GM19438 (cell line): ENCODE measurements at regions not wholly inside any gene's neighbourhood (a gene's known extent, or its start where the extent isn't known, plus 50 kb on each side); places are given as distances from the start of the nearest gene placed in this dataset.

ENCODE experiments used
- ATAC-seq: cut with Tn5 transposase; IDR thresholded peaks from one replicate; pipeline ENCODE4 v1.9.1; 2021; ENCODE audit warnings: low read depth; ENCODE audit not compliant: unreplicated experiment

DNA sequence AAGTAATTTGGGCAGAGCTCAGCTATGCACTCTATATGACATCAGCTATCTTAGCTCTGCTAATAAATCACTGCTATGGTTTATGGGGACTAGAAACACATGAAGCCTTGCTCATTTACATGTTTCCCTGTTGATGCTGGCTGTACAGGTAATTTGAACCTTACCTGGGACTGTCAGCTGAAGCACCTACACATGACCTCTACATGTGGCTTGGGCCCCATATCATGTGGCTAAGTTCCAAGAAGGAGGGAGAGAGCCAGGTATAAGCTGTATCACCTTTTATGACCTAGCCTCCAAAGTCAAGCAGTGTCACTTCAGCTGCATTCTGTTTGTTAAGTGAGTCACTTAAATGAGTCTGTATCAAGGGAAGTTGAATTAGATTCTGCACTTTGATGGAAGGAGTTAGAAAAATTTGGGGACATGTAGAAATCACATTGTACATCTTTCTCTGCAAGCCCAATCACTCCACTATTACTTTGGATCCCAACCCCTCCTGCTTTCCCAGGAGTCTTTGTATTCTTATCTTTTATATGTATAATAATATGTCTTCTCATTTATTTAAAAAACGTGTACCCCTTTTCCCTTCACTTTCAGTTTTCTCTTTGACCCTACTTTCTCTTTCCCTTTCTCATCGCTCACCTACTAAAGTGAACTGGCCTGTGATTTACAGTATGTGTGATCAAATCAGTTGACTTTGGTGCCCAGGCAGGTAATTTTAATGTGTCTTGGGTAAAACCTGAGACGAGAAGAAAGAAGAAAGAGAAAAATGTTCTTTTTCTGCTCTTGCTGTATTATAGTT, 53.4 kb upstream of the PRKACB start:
- peak; percentile 58 for ATAC-seq

- ATAC-seq: no peak
These were observed 54.2 kb upstream of the PRKACB start for GRCh38 chr1:84089867-84090266.

DNA sequence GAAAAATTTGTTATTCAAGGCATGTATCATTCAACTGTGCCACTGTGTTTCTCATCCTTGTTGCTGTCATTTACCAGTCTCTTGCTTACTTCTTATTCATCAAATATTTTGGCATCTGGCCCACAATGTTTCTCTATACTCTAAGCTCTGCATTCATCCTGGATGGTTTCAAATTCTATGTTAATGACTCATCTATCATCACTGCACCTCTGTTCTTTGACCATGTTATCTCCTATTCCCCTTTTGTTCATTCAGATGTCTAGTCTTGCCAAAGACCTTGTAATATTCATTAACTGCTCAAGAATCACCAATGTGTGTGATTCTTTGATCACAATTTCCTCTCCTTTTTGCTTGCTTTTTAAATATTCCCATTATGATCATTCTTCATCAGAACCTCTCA, 54.6 kb upstream of the PRKACB start:
- ATAC-seq: no peak

DNA sequence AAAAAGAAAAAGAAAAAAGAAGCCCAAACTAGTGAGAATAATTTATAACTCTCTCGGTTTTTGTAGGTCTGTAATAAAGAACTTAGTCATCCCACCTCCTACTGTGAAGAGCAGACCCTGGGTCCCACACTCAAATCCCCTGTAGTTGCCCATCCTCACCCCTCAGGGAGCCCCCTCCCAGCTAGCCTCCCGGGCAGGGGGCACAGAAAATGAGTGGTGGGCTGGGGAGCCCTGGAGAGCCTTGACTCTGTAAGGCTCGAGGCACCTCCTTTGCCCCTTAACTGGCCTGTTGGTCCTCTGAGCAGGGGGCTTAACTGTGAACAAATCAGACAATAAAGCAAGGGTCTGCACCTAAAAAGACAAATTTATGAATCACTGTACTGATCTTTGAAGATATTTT, 57.5 kb upstream of the PRKACB start:
- ATAC-seq: no peak

GRCh38 chr1:84086189-84086588, 57.9 kb upstream of the PRKACB start:
- no peak for ATAC-seq

DNA sequence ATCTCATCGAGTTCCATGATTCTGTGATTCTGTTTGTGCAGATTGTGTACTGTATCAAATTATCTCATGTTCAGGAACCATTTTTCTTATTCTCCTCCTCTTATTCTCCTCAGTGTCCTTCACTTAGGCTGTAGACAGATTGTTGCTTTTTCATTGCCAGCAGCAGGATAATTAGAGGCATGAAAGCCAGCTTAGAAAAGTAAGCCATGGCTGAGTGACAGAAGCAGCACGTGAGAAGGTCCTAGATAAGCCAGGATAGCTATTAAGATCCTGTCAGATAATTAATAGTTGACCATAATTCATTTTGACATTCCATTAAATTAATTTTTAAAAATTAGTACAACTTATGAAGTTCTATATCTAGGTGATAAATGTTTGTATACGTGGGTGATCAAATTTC, 60.8 kb upstream of the PRKACB start:
- no peak for ATAC-seq

- no peak for ATAC-seq
These were observed 65.2 kb upstream of the PRKACB start for GRCh38 chr1:84078842-84079202.

- ATAC-seq: peak; percentile 49
These were observed 65.8 kb upstream of the PRKACB start for GRCh38 chr1:84078108-84078841.

DNA sequence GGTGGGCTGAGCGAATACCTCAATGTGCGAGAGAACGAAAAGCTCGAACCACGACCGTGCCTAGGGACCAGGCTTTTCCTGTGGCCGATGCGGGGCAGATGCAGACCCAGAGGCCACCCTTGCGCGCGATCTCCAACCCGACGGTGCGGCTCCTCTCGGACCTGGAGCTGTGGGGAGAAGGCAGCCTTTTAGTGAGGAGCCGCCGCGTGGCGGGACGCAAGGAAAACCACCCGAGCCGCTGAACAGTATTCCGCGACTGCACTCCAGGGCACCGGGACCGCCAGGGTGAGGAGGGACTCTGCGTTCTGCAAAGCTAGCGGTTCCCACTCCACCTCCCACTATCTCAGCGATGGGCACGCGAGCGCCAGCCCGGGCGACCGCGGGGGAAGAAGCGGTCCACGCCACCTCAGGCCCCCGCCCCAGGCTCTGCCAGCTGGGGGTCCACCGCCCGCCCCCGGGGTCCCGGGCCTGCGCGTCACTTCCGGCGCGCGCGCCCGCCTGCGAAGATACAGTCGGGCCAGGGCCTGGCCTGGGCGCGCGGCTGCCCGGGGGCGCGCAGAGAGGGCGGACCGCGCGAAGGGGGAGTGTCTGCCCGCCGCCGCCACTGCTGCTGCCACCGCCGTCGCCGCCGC, 66.5 kb upstream of the PRKACB start:
- peak; percentile 86 for ATAC-seq

DNA sequence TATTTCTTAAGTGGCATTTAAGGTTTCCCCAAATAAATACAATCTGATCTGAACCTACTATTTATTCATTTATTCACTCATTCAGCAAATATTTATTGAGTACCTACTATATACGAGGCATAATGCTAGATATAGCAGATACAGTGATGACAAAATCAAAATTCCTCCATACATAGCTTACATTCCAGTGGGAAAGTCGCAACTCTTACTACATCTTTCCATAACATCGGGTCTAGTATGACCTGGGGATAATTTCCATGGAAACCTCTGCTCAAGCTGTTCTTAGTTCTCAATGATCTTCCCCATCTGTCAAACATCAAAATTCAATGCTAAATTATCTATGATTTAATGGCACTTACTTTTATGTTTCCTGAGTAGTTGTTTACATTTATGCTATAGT, 70.8 kb upstream of the PRKACB start:
- ATAC-seq: no peak

- ATAC-seq: no peak
These were observed 70.4 kb upstream of the TTLL7 start for GRCh38 chr1:84069236-84069845.

GRCh38 chr1:84062496-84062895, 63.6 kb upstream of the TTLL7 start:
- no peak for ATAC-seq

DNA sequence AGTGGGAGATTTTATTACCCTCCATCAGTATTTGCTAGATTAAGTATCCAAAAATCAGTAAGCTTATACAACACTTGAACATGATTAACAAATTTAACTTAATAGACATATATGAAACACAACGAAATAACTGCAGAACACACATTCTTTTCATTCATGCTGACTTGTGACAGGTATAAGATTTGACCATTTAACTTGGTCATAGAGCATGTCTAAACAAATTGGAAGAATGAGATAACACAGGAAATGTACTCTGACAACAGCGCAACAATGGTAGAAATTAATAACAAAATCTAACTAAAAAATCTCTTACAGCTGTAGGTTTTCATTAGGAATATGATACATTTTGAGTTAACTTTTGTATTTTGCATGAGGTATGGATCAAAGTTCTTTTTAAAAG, 62.4 kb upstream of the TTLL7 start:
- no peak for ATAC-seq

DNA sequence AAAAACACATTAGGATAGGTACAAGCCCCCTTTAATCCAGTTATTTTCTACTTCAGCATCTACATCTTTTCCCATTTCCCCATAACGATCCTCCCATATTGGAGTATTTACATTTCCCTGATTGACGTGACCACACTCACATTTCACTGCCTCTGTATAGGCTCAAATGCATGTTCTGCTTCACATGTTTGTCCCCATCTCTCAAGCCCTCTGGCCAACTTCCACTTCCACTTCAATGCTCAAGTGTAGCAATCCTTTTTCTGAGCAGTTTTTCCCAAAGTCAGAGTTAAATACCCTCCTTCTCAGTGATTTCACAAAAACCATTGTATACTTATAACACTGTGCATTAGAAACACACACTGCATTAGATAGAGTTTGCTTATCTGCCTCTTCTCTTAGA, 61.8 kb upstream of the TTLL7 start:
- no peak for ATAC-seq

DNA sequence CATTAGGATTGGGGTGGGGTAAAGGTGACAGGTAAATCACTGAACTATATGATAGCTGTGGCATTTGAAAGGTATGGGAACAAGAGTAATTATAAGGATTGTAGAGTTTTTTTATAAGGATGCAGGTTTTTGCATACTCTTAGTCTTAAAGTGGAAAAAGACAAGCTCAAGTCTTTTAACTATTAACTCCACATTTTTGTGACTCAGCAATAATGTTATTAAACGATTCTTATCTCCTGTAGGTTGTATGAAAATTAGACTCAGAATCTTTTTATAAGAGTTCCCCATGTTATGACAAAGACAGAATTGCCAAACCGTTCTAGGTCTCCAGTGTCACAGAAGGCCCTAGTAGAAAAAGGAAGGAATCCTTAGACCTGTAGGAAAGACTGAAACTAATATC, 49.9 kb upstream of the TTLL7 start:
- no peak for ATAC-seq
